WTC11 (cell line): ENCODE measurements at regions not wholly inside any gene's neighbourhood (a gene's known extent, or its start where the extent isn't known, plus 50 kb on each side); places are given as distances from the start of the nearest gene placed in this dataset.

ENCODE experiments used
- NR3C1 ChIP-seq: sonication (generic); formaldehyde crosslinking; conservative IDR thresholded peaks from 2 replicates; pipeline ENCODE4 v1.8.1; 2023; ENCODE audit warnings: low read depth, mild to moderate bottlenecking, missing genetic modification reagents
- TF ChIP-seq, protein P1 (sequence below): fragments of 200-600 bp; IDR thresholded peaks from 2 replicates; pipeline ENCODE4 v1.8.0; 2022; ENCODE audit warnings: antibody characterized with exemption
- TF ChIP-seq, protein P2 (sequence below): sonication (generic); formaldehyde crosslinking; IDR thresholded peaks from 2 replicates; pipeline ENCODE4 v1.8.1; 2023; ENCODE audit warnings: mild to moderate bottlenecking, missing genetic modification reagents
- TF ChIP-seq, protein P3 (sequence below): sonication (generic); formaldehyde crosslinking; IDR thresholded peaks from 2 replicates; pipeline ENCODE4 v1.8.1; 2022; ENCODE audit warnings: mild to moderate bottlenecking, missing genetic modification reagents, moderate library complexity, borderline replicate concordance

DNA sequence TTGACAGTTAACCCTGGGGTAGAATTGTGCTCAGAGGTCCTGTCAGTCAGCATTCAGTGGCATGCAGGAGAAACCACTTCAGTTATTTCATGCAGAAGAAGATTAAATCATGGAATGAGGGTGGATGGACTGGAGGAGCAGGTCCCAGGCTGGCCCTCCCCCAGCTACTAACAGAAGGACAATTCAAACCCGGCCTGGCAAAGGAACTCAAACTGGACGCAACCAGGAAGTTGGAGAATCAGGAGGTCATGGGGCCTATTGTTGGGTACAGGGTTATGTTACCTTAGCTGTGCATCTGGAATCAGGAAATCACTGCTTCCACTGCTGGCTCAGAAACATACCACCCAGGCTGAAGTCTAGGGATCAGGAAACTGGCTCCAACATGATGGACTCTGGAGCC lies 121.4 kb downstream of the GPAT3 start:
- TF ChIP-seq, protein P1, sequence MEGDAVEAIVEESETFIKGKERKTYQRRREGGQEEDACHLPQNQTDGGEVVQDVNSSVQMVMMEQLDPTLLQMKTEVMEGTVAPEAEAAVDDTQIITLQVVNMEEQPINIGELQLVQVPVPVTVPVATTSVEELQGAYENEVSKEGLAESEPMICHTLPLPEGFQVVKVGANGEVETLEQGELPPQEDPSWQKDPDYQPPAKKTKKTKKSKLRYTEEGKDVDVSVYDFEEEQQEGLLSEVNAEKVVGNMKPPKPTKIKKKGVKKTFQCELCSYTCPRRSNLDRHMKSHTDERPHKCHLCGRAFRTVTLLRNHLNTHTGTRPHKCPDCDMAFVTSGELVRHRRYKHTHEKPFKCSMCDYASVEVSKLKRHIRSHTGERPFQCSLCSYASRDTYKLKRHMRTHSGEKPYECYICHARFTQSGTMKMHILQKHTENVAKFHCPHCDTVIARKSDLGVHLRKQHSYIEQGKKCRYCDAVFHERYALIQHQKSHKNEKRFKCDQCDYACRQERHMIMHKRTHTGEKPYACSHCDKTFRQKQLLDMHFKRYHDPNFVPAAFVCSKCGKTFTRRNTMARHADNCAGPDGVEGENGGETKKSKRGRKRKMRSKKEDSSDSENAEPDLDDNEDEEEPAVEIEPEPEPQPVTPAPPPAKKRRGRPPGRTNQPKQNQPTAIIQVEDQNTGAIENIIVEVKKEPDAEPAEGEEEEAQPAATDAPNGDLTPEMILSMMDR = no peak
- TF ChIP-seq, protein P2, sequence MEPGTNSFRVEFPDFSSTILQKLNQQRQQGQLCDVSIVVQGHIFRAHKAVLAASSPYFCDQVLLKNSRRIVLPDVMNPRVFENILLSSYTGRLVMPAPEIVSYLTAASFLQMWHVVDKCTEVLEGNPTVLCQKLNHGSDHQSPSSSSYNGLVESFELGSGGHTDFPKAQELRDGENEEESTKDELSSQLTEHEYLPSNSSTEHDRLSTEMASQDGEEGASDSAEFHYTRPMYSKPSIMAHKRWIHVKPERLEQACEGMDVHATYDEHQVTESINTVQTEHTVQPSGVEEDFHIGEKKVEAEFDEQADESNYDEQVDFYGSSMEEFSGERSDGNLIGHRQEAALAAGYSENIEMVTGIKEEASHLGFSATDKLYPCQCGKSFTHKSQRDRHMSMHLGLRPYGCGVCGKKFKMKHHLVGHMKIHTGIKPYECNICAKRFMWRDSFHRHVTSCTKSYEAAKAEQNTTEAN (CRISPR knock-in tag) = no peak
- TF ChIP-seq, protein P3, sequence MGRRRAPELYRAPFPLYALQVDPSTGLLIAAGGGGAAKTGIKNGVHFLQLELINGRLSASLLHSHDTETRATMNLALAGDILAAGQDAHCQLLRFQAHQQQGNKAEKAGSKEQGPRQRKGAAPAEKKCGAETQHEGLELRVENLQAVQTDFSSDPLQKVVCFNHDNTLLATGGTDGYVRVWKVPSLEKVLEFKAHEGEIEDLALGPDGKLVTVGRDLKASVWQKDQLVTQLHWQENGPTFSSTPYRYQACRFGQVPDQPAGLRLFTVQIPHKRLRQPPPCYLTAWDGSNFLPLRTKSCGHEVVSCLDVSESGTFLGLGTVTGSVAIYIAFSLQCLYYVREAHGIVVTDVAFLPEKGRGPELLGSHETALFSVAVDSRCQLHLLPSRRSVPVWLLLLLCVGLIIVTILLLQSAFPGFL (CRISPR knock-in tag) = no peak
- TF ChIP-seq NR3C1 (CRISPR knock-in tag) = no peak
